M059J (cell line): ENCODE measurements at regions not wholly inside any gene's neighbourhood (a gene's known extent, or its start where the extent isn't known, plus 50 kb on each side); places are given as distances from the start of the nearest gene placed in this dataset.
"Not testable (repeated sequence)": the region's sequence is repeated elsewhere in the genome, so short reads cannot be mapped to it uniquely, and the experiment has no call there.

ENCODE experiments used
- DNase-seq: peaks from one replicate; pipeline ENCODE4 v3.0.0-alpha.2; 2012; ENCODE audit warnings: low read depth

- no peak for DNase-seq
These were observed 253.2 kb upstream of the RASGEF1B start for GRCh38 chr4:81724925-81725329.

DNA sequence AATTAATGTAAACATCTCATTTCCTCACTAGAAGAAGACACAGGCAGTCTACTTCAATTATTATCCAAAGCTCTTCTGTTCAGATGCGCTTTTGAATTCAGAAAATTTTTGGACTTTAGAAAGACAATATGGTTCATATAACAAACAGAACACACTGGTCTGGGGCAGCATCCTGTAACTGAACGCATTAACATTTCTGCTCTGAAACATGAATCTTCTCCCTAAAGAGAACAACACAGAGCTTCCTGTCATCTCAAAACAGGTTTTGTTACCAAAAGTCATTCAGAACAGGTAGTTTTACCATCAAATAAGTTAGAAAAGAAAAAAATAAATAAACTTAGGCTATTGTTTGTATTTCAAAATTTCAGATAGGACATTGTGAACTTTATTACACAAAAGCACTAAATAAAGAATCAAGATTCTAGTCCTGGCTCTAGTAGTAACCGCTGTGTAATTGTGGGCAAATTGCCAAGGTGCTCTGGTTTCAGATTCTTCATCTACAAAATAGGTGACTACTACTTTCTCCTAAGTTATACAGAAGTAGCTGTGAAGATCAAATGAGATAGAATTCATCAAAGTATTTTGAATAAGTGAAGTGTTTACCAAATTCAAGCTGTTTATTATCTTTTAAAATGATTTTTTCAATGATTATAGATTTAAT lies 252.3 kb upstream of the RASGEF1B start:
- no peak for DNase-seq

DNA sequence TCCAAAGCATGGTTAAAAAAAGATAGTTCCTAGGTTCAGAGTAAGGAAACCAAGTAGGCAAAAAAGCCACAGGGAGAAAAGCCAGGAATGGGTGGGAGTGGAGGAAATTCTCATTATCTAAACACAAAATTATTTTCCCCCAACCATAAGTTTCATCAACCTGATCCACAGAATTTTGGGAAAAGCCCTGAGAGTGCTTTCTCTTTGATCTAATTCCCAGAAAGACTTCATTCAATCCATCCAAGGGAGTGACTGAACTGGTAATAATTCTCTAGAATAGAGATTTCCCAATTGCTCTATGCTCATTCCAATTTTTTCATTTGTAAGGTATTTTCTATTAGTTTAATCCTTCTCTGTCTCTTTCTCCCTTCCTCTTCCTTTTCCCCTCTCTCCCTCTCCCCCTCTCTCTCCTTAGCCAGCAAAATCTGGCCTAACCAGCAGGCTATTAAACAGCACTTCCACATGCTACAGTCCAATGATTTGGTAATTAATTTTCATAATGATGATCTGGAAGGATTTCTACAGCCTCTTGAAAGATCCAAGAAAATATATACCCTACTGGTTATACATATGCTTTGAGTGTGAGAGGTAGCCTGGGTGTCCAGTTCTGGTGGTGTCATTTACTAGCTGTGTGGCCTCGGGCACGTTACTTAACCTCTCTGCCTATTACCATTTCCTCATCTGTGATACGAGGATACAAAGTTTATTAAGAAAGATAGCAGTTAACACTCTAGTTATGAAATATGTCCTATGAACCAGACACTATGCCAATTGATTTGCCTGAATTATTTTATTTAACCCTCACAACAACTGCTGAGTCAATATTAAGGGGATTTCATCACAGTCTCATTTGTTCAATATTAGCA lies 251.5 kb upstream of the RASGEF1B start:
- no peak for DNase-seq

- DNase-seq: no peak
These were observed 250.7 kb upstream of the RASGEF1B start for GRCh38 chr4:81722290-81722851.

- DNase-seq: no peak
These were observed 244.1 kb upstream of the RASGEF1B start for GRCh38 chr4:81715757-81716156.

DNA sequence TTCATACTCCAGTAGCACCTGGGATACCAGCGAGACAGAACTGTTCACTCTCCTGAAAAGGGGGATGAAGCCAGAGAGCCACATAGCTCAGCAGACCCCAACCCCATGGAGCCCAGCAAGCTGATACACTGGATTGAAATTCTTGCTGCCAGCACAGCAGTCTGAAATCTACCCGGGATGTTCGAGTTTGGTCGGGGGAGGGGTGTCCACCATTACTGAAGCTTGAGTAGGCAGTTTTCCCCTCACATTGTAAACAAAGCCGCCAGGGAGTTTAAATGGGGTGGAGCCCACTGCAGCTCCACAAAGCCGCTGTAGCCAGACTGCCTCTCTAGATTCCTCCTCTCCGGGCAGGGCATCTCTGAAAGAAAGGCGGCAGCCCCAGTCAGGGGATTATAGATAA lies 243.7 kb upstream of the RASGEF1B start:
- not testable (repeated sequence) for DNase-seq

GRCh38 chr4:81714291-81714690 lies 242.6 kb upstream of the RASGEF1B start:
- DNase-seq: no peak

- no peak for DNase-seq
These were observed 241.0 kb upstream of the RASGEF1B start for GRCh38 chr4:81712714-81713113.

DNA sequence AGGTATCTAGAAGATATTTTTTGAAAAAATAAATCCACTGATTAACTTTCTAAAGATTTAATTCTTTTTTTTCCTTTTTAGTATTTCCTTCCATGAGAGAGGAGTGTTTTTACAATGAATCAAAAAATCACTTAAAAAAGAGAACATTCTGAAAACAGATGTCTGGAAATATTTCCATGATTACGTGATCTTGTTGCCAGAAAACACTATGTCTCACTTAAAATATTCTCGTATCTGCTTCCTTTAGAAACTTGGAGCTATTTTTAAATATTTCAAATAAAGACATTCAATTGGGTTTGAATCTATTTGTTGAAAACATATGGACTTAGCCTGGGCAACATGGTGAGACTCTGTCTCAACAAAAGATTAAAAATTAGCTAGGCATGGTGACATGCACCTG lies 232.8 kb upstream of the RASGEF1B start:
- no peak for DNase-seq

DNA sequence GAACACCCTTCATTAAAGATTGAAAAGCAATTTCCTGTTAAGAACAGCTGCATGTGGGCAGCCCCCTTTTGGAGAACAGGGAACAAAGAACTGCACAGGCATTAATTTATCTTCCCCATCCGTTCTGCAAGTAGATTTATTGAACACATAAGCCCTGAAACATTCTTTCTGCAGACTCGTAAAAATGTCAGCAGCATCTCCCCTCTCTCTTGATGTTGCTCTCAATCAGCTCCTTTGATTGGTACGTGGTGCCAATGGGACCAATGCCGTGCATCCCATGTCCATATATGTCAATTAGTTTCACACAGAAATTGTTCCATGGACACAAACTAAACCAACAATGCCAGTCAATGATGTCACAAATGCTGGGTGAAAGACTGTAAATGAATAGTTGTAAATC lies 228.5 kb upstream of the RASGEF1B start:
- no peak for DNase-seq

- no peak for DNase-seq
These were observed 227.0 kb upstream of the RASGEF1B start for GRCh38 chr4:81698538-81699296.

DNA sequence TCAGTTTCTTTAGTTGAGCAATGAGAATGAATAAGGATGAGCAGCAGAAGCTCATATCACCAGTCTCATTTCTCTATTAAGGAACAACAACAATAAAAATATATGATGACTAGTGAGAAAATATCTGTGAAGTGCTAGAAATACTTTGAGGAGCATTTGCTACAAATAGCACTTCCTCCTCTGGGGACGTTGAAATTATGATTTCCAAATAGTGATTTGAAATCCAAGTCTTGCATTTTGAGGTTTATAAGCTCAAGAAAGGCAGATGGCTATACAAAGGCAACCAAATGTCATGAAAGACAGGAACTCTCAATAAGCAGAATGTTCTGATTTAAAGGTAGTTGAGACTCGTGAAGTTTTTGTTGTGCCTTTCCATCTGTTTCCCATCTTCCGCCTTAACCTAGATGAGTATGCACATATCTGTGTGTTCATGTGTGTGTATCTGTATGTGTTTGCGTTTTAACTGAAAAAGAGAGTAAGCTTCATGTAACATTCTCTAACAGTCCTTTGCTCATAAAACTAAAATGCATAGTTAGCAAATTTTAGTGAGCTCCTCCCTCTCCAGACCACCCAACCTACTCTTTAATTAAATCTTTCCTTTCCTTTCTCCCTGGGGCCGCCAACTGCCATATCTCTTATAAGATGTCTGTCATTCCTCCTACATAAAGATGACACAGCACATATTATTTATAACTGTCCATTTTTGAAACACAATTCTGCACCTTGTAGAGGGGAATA lies 222.6 kb upstream of the RASGEF1B start:
- no peak for DNase-seq

GRCh38 chr4:81690871-81691270 lies 219.2 kb upstream of the RASGEF1B start:
- no peak for DNase-seq

- no peak for DNase-seq
These were observed 216.4 kb upstream of the RASGEF1B start for GRCh38 chr4:81688085-81688484.

GRCh38 chr4:81687471-81687870 lies 215.8 kb upstream of the RASGEF1B start:
- DNase-seq: no peak

DNA sequence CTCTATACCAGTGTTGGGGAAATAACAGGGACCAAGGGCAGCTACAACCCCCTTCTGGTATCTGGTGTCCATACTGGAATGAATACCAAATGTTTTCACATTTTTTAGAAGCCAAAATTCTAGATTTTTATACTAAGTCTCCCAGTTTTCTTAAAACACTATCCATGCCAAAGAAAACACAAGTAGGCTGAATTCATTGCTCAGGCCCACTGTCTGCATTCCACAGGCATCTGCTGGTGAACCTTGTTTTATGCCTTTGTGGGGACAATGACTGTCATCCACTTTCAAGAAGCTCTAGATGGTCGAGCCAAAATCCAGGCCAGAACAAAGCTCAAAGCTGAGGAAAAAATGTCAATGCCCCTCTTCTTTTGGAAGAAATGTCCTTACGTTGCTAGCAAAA lies 213.4 kb upstream of the RASGEF1B start:
- DNase-seq: no peak

- no peak for DNase-seq
These were observed 212.6 kb upstream of the RASGEF1B start for GRCh38 chr4:81684352-81684751.

GRCh38 chr4:81682492-81682891 lies 210.8 kb upstream of the RASGEF1B start:
- DNase-seq: no peak

- no peak for DNase-seq
These were observed 207.6 kb upstream of the RASGEF1B start for GRCh38 chr4:81679315-81679714.

- no peak for DNase-seq
These were observed 207.1 kb upstream of the RASGEF1B start for GRCh38 chr4:81678801-81679200.

GRCh38 chr4:81676537-81676936 lies 204.8 kb upstream of the RASGEF1B start:
- no peak for DNase-seq
